NOMO-1 (cell line): ENCODE measurements at regions not wholly inside any gene's neighbourhood (a gene's known extent, or its start where the extent isn't known, plus 50 kb on each side); places are given as distances from the start of the nearest gene placed in this dataset.

ENCODE experiments used
- DNase-seq, 2 experiments: peaks; one replicate each; lab custom pipeline; 2025; ENCODE audit not compliant: unreplicated experiment in 2 of 2; lab: John Stamatoyannopoulos, UW

GRCh38 chr2:237213315-237214022 lies 127.8 kb downstream of the COPS8 start:
- DNase-seq: no peak

- no peak for DNase-seq
Measured at GRCh38 chr2:237214030-237214675, 128.5 kb downstream of the COPS8 start.

- no peak for DNase-seq
Measured at GRCh38 chr2:237214963-237215362, 129.3 kb downstream of the COPS8 start.

- no peak for DNase-seq
Measured at GRCh38 chr2:237217995-237218616, 132.4 kb downstream of the COPS8 start.

- DNase-seq: no peak
Measured at GRCh38 chr2:237218756-237219155, 133.1 kb downstream of the COPS8 start.

GRCh38 chr2:237219826-237220225 lies 134.1 kb downstream of the COPS8 start:
- DNase-seq: no peak

GRCh38 chr2:237221443-237221842 lies 135.8 kb downstream of the COPS8 start:
- DNase-seq: no peak

- DNase-seq: no peak
Measured at GRCh38 chr2:237222178-237222577, 136.5 kb downstream of the COPS8 start.

- no peak for DNase-seq
Measured at GRCh38 chr2:237222601-237223041, 136.9 kb downstream of the COPS8 start.

GRCh38 chr2:237223201-237223861 lies 137.6 kb downstream of the COPS8 start:
- DNase-seq: no peak

GRCh38 chr2:237227190-237227589 lies 141.5 kb downstream of the COPS8 start:
- DNase-seq: no peak

- DNase-seq: no peak
Measured at GRCh38 chr2:237227592-237228280, 142.0 kb downstream of the COPS8 start.

GRCh38 chr2:237228281-237228625 lies 142.6 kb downstream of the COPS8 start:
- no peak for DNase-seq

- no peak for DNase-seq
Measured at GRCh38 chr2:237229905-237230304, 144.2 kb downstream of the COPS8 start.

GRCh38 chr2:237230355-237230754 lies 144.7 kb downstream of the COPS8 start:
- no peak for DNase-seq

- DNase-seq: no peak
Measured at GRCh38 chr2:237231593-237231992, 145.9 kb downstream of the COPS8 start.

GRCh38 chr2:237232166-237232565 lies 146.5 kb downstream of the COPS8 start:
- no peak for DNase-seq

- DNase-seq: no peak
Measured at GRCh38 chr2:237234268-237234667, 148.6 kb downstream of the COPS8 start.

GRCh38 chr2:237235383-237236095 lies 149.8 kb downstream of the COPS8 start:
- DNase-seq: no peak

- DNase-seq: no peak
Measured at GRCh38 chr2:237236188-237236587, 150.5 kb downstream of the COPS8 start.
